ENCODE measurements at regions not wholly inside any gene's neighbourhood (a gene's known extent, or its start where the extent isn't known, plus 50 kb on each side); places are given as distances from the start of the nearest gene placed in this dataset.

DNA sequence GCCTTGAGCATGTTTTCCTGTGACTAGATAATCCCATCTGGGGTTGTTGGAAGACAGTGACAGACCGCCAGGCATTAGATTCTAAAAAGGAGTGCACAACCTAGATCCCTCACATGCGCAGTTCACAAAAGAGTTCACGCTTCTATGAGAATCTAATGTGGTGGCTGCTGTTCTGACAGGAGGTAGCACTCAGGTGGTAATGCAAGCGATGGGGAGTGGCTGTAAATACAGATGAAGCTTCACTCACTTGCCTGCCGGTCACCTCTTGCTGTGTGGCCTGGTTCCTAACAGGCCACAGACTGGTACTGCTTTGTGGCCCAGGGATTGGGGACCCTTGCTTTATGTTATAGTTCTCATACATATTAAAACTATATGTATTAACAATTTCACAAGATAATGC is 81.9 kb upstream of the TMLHE start:
- DNase-seq (ENCODE audit: low read depth) = no peak

DNA sequence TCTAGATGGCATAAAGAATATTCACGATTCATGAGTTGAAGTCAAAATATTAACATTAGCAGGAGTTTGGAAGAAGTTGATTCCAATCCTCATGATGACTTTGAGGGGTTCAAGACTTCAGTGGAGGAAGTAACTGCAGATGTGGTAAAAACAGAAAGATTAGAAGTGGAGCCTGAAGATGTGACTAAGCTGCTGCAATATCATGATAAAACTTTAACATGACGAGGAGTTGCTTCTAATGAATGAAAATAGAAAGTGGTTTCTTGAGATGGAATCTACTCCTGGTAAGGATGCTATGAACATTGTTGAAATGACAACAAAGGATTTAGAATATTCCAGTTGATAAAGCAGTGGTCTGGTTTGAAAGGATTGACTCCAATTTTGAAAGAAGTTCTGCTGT is 70.1 kb upstream of the TMLHE start:
- DNase-seq (ENCODE audit: low read depth) = no peak

DNA sequence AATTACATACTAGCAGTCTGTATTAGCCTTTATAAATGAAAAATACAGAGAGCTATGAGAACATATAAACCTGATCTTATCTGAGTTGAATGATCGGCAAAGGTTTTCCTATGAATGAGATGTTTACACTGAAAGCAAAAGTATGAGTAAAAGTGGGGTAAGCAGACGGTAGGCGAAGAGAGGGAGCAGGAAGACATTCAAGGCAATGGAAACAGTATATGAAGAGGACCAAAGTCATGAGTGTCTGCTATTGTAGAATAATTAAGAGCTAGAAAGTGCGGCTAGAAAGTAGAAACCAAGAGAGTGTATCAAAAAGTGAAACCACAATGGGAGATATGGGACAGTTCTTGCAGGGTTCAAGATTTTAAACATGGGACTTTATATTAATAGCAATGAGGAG is 67.0 kb upstream of the TMLHE start:
- no peak for DNase-seq (ENCODE audit: low read depth)

DNA sequence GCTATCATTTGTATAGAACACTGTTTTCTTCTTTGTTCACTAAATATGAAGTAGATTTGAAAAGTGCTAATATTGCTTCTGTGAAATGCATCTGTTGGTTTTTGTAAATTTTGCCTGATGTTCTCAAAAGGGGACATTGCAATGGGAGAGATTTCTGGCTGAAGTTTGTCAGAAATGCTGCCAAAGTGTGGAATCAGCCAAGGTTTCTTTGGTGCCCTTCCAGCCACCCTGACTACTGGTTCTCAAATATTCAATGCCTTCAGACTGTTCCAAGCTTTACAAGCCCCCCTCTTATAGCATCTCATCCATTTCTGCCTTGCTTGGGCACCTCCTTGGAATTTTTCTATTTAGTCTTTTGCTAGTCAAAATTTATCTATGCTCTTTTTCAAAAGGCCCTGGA is 60.6 kb upstream of the TMLHE start:
- DNase-seq (ENCODE audit: low read depth) = no peak

DNA sequence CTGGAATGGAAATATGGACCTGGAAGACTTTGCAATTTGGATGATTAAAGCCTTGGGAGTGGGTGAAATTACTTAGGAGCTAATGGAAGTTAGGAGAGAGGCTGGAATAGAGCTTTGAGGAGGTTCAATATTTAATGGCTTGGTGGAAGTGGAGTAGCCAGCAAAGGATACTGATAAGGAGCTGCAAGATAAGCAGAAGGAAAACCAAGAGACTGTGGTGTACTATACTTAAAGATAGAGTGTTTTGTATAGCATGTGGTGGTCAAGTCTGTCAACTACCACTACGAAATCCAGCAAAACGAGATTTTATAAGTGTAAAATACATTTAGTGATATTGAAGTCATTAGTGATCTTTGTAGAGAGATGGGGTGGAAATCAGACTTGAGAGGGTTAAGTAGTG is 54.0 kb upstream of the TMLHE start:
- no peak for DNase-seq (ENCODE audit: low read depth)
